ENCODE measurements at regions not wholly inside any gene's neighbourhood (a gene's known extent, or its start where the extent isn't known, plus 50 kb on each side); places are given as distances from the start of the nearest gene placed in this dataset.
A peak's percentile ranks its signal among the peaks of the same experiment; 100 is the strongest.
"Not testable (repeated sequence)": the region's sequence is repeated elsewhere in the genome, so short reads cannot be mapped to it uniquely, and the experiment has no call there.

DNA sequence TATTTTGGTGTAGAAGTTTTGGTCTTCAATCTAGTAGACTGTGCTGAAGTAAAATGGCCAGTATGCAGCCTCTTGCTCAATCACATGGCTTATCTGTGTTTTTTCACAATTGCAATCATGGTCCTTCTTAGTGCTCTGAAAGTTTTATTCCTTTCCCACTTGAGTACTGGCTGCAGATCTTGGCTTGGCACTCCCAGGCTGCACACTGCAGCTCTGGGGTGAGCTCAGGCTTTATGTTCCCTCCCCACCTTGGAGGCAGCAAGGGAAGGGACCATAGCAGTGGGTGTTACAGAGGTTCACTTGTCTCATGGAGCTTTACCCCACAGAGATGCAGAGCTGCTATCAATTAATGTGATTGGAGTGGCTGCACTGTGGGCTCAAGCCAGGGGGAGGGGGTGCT, 156.0 kb downstream of the TENT5D start:
- Histone ChIP-seq H3K9me3 (ENCODE audit: control insufficient read depth, low read length) (no peaks in the 10 kb centered on the region), H3K4me3 (ENCODE audit: insufficient read depth, low read depth, low read length) (no peak overlapping the region), H3K4me1 (ENCODE audit: control insufficient read depth, insufficient read depth, low read length) (peaks cover 4% of the 10 kb centered on the region), H3K27me3 (ENCODE audit: control insufficient read depth, insufficient read depth, low read length, poor library complexity, severe bottlenecking) (no peaks in the 10 kb centered on the region), H3K27ac (ENCODE audit: insufficient read depth, low read depth, low read length, poor library complexity, severe bottlenecking) (no peak overlapping the region), H3K36me3 (ENCODE audit: control insufficient read depth, insufficient read depth, low read length) (no peaks in the 10 kb centered on the region)

GRCh38 chrX:80576806-80577533, 156.7 kb downstream of the TENT5D start:
- Histone ChIP-seq H3K4me3 (ENCODE audit: insufficient read depth, low read depth, low read length) (no peak overlapping the region), H3K27ac (ENCODE audit: insufficient read depth, low read depth, low read length, poor library complexity, severe bottlenecking) (peak overlapping the region; percentile 60), H3K4me1 (ENCODE audit: control insufficient read depth, insufficient read depth, low read length) (peaks cover 4% of the 10 kb centered on the region), H3K9me3 (ENCODE audit: control insufficient read depth, low read length) (no peaks in the 10 kb centered on the region), H3K36me3 (ENCODE audit: control insufficient read depth, insufficient read depth, low read length) (no peaks in the 10 kb centered on the region), H3K27me3 (ENCODE audit: control insufficient read depth, insufficient read depth, low read length, poor library complexity, severe bottlenecking) (no peaks in the 10 kb centered on the region)
- WGBS, 2 experiments = 75 to 83% methylated on average over 2 of the region's 2 CpGs

GRCh38 chrX:80578517-80579105, 158.4 kb downstream of the TENT5D start:
- Histone ChIP-seq H3K4me3 (ENCODE audit: insufficient read depth, low read depth, low read length) (no peak overlapping the region), H3K9me3 (ENCODE audit: control insufficient read depth, low read length) (no peaks in the 10 kb centered on the region), H3K36me3 (ENCODE audit: control insufficient read depth, insufficient read depth, low read length) (no peaks in the 10 kb centered on the region), H3K4me1 (ENCODE audit: control insufficient read depth, insufficient read depth, low read length) (peaks cover 4% of the 10 kb centered on the region), H3K27me3 (ENCODE audit: control insufficient read depth, insufficient read depth, low read length, poor library complexity, severe bottlenecking) (no peaks in the 10 kb centered on the region), H3K27ac (ENCODE audit: insufficient read depth, low read depth, low read length, poor library complexity, severe bottlenecking) (no peak overlapping the region)
- WGBS, 2 experiments = 0% methylated on average over 1 of the region's 3 CpGs

- H3K27ac ChIP-seq (ENCODE audit: insufficient read depth, low read depth, low read length, poor library complexity, severe bottlenecking); H3K27me3 ChIP-seq (ENCODE audit: control insufficient read depth, insufficient read depth, low read length, poor library complexity, severe bottlenecking); H3K36me3 ChIP-seq (ENCODE audit: control insufficient read depth, insufficient read depth, low read length); H3K4me1 ChIP-seq (ENCODE audit: control insufficient read depth, insufficient read depth, low read length); H3K4me3 ChIP-seq (ENCODE audit: insufficient read depth, low read depth, low read length); H3K9me3 ChIP-seq (ENCODE audit: control insufficient read depth, low read length): not testable (repeated sequence)
- WGBS, 2 experiments = 93 to 96% methylated on average over 24 to 27 of the region's 30 CpGs
Observed at GRCh38 chrX:80590992-80591391, 170.7 kb downstream of the TENT5D start.

- Histone ChIP-seq H3K36me3 (ENCODE audit: control insufficient read depth, insufficient read depth, low read length) (no peaks in the 10 kb centered on the region), H3K4me1 (ENCODE audit: control insufficient read depth, insufficient read depth, low read length) (no peaks in the 10 kb centered on the region), H3K27me3 (ENCODE audit: control insufficient read depth, insufficient read depth, low read length, poor library complexity, severe bottlenecking) (no peaks in the 10 kb centered on the region), H3K27ac (ENCODE audit: insufficient read depth, low read depth, low read length, poor library complexity, severe bottlenecking) (no peak overlapping the region), H3K9me3 (ENCODE audit: control insufficient read depth, low read length) (no peaks in the 10 kb centered on the region), H3K4me3 (ENCODE audit: insufficient read depth, low read depth, low read length) (no peak overlapping the region)
- 89 to 92% methylated on average over 5 to 6 of the region's 7 CpGs for WGBS, 2 experiments
Observed at GRCh38 chrX:80602036-80602860, 182.0 kb downstream of the TENT5D start.

Measured in ectodermal cell (in vitro differentiated cells).